ENCODE measurements at regions not wholly inside any gene's neighbourhood (a gene's known extent, or its start where the extent isn't known, plus 50 kb on each side); places are given as distances from the start of the nearest gene placed in this dataset.
"Not testable (repeated sequence)": the region's sequence is repeated elsewhere in the genome, so short reads cannot be mapped to it uniquely, and the experiment has no call there.

- DNase-seq (ENCODE audit: extremely low spot score); POLR2A ChIA-PET; CTCF ChIA-PET: not testable (repeated sequence)
These were observed 120.2 kb downstream of the IGLL1 start for GRCh38 chr22:23459645-23460516.

- POLR2A ChIA-PET, result no interaction called here
- DNase-seq (ENCODE audit: extremely low spot score), result no peak
- no peak for TF ChIP-seq CTCF (IDR thresholded peaks at IDR 0.05; ENCODE audit: control extremely low read depth, extremely low read depth, low read depth, missing control alignments)
- CTCF ChIA-PET, result no interaction called here
These were observed 121.2 kb downstream of the IGLL1 start for GRCh38 chr22:23458663-23459541.

- no peak for DNase-seq (ENCODE audit: extremely low spot score)
- CTCF ChIA-PET, result no interaction called here
- POLR2A ChIA-PET, result no interaction called here
- no peak for TF ChIP-seq CTCF (IDR thresholded peaks at IDR 0.05; ENCODE audit: control extremely low read depth, extremely low read depth, low read depth, missing control alignments)
These were observed 122.6 kb downstream of the IGLL1 start for GRCh38 chr22:23457380-23457985.

- POLR2A ChIA-PET; DNase-seq (ENCODE audit: extremely low spot score); CTCF ChIA-PET: not testable (repeated sequence)
These were observed 123.3 kb downstream of the IGLL1 start for GRCh38 chr22:23456666-23457379.

GRCh38 chr22:23454345-23454744 is 125.7 kb downstream of the IGLL1 start:
- CTCF ChIA-PET; POLR2A ChIA-PET; DNase-seq (ENCODE audit: extremely low spot score): not testable (repeated sequence)

GRCh38 chr22:23453277-23453676 is 126.8 kb downstream of the IGLL1 start:
- ChIA-PET POLR2A (no interaction called here), CTCF (no interaction called here)
- no peak for DNase-seq (ENCODE audit: extremely low spot score)
- TF ChIP-seq CTCF (IDR thresholded peaks at IDR 0.05; ENCODE audit: control extremely low read depth, extremely low read depth, low read depth, missing control alignments), result no peak

- CTCF ChIA-PET, result no interaction called here
- DNase-seq (ENCODE audit: extremely low spot score), result no peak
- POLR2A ChIA-PET, result no interaction called here
- no peak for TF ChIP-seq CTCF (IDR thresholded peaks at IDR 0.05; ENCODE audit: control extremely low read depth, extremely low read depth, low read depth, missing control alignments)
These were observed 127.7 kb downstream of the IGLL1 start for GRCh38 chr22:23452231-23453010.

- DNase-seq (ENCODE audit: extremely low spot score); POLR2A ChIA-PET; CTCF ChIA-PET: not testable (repeated sequence)
These were observed 128.4 kb downstream of the IGLL1 start for GRCh38 chr22:23451452-23452230.

GRCh38 chr22:23450821-23451220 is 129.3 kb downstream of the IGLL1 start:
- DNase-seq (ENCODE audit: extremely low spot score); POLR2A ChIA-PET; CTCF ChIA-PET: not testable (repeated sequence)

Measured in GM10248 (cell line).